Stimulated activated naive CD4-positive, alpha-beta T cell treated with Interleukin-2 at 50 U/mL for 16 hours (primary cell): ENCODE measurements at regions not wholly inside any gene's neighbourhood (a gene's known extent, or its start where the extent isn't known, plus 50 kb on each side); places are given as distances from the start of the nearest gene placed in this dataset.

Experiments used
- DNase-seq: peaks from one replicate; lab custom pipeline; 2025; lab: John Stamatoyannopoulos, UW

DNA sequence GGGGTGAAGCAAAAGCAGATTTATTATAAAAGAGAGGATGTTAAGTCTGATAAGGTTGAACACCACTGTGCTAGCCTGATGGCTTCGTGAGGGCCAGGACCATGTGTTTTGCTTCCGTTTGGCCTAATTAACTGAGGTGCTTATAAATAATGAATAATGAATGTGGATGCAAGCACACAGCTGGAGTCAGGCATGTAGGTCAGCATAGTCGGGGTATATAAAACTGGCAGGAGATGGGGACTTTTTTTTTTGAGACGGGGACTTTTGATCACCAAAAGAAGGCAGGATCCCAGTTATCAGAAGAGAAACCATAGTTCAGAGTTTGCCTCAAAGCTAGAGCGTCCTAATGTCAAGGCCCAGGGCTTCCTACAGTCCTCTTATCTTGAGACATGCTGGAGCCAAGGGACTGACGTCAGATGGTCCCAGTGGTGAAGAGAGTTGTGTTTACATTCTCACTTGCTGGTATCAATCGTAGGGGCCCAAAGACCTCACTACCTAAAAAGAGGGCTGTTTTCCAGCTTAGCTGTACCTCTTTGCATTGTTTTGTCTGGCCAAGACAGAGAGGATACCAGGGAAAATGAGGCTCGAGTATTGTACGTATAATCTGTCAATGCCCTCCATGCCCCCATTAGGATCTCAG, 50.4 kb downstream of the RTL9 start:
- DNase-seq = no peak

DNA sequence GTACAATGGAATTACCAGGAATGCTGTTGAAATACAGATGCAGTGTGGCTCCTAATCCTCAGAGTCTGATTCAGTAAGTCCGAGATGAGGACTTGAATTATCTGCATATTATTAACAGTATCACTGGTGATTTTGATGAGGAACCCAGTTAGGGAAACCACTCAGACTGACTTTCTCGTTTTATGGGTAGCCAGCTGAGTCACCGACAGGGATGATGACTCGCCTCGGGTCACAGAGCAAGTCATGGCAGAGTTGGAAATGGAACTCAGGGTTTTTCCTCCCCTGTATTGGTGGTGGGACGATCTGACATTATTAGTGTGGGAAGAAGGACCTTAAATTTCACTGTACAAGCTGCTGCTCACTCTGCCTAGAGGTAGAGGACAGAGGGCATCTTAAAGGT, 51.3 kb downstream of the RTL9 start:
- DNase-seq = no peak

DNA sequence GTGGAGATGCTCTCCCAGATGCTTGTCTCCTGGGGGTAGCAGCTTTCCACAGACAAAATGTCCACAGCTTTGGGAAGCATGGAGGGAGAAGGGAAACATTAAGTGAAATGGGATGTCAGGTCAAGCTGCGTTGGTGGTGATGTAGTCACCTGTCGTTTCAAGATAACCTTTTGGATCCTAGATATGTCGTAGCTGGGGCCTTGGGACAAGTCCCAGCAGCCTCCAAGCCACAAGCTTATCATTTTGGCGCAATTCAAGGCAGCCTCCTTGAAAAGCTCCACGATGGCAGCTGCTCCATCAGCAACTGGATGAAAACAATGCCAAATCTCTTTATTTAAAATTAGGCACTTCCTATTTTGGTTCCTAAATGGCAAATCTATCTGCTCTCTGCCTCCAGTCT, 52.0 kb downstream of the RTL9 start:
- DNase-seq = no peak

DNA sequence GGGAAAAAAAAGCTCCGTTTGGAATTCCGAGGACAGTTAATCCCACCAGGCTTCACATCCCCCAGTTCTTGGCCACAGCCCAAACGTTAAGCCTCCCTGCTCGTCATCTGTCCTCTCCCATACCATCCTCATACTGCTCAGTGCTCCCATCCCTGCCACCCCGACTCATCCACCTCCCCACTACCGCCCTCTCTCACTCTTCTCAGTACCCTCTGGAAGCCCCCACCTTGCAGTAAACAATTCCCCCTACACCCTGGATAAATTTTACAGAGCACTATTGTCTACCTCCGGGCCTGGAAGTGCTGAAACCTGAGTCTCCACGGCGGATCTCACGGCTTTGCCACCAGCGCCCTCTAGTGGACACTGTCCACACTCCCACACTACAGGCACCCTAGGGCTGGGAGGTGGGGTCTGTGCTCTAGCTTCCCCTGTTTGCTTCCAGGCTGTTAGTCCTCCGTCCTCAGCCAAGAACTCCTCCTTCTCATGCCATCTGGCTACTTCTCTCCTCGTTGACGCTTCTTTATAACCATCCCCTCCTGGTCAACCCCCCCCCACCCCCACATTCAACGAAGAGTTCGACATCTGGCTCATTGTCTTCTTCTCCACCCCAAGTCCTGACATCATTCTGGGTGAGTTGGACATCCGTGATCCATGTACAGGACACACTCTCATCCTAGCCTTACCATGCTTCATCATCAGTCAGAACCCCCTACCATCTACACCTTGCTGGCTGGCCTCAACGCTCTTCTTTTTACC, 54.5 kb downstream of the RTL9 start:
- DNase-seq = peak; percentile 38

DNA sequence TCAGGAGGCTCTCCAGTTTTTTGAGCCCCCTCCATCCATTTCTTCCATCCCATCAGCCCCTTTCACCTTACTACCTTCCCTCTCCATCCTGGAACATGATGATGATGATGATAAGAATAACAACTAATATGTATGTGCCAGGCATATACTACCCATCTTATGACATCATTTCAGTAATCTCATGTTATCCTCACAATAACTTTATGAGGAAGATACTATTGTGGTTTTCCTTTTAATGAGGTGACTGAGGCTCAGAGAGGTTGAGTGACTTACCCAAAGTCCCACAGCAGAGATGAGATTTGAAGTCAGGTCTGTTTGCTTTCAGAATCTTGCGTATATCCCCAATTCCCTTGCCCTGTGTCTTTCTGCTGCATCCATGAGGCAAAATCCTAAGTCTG, 55.1 kb downstream of the RTL9 start:
- no peak for DNase-seq

DNA sequence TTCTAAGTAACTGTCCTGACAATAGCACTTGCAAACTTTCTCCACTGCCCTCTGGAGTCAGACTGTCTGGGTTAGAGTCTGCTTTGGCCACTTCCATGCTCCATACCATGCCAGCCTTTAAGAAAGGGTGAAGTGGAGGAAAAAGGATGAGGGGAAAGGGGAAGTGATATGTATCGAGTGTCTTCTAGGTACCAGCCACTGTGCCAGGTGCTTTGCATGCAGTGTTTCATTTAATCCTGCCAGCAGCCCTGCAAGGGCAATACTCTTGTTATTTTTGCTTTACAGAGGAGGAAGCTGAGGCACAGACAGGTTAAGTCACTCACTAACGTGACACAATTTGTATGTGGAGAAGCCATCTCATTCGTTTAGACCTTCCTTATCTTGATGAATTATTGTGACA, 55.6 kb downstream of the RTL9 start:
- DNase-seq = no peak

DNA sequence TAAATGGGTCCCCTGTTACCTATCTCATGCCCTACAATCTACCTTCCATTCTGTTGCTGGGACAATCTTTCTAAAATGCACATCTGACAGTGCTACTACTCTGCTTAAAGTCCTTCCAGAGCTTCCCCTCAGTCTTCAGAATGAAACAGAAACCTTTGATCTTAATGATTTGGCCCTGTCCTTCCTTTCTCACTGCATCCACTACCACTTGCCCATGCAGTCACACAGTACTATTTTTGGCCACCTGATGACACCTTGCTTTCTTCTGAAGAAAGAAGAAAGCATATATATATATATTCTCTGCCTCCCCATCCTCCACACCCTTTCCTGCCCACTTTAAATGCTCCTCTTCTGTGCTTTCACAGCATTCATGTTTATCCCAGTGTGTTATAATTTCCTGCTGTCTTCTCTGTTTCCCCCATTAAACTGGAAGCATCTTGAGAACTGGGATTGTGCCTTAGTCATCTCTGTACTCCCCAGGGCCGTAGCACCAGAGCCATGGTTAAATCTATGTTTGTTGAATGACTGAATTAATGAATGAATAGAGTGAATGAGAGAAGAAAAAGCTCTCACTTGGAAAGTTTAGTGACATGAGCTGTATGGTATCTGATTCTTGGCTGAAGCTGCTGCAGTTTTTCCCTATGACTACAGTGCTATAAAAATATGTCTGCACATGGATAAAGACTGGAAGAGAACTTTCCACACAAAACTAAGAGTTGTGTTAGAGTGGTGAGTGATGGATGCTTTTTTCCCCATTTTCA, 56.2 kb downstream of the RTL9 start:
- DNase-seq = no peak

DNA sequence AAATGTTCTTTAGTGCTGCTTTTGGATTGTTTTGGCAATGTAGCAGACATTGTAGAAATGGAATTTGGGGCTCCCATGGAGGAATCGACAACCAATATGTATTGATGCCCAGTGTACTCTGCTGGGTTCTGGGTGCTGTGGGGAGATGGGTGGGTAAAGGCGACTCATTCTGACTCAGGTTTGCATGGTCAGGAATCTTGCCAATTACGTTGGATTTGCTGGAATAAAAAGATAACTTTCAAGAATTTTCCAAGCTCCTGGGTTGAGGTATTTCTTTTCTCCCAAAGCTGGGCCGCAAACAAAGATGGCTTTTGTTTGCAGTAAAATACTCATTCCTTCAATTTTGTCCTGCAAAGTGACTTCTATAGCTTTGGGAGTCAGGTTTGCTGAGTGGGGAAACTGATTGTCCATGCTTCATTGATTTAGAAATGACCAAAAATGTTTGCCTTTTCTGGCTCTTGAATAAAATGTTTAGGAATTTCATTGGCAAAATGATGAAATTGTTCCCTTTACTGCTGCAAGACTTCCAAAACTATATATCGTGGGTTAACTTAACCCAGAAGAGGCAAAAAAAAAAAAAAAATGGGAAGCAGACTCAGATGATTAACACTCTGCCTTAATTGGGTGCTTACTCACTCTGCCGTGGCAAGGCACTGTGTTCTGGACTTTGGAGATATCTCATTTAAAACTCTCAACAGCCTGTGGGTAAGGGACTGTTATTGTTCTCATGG, 57.0 kb downstream of the RTL9 start:
- DNase-seq = no peak

DNA sequence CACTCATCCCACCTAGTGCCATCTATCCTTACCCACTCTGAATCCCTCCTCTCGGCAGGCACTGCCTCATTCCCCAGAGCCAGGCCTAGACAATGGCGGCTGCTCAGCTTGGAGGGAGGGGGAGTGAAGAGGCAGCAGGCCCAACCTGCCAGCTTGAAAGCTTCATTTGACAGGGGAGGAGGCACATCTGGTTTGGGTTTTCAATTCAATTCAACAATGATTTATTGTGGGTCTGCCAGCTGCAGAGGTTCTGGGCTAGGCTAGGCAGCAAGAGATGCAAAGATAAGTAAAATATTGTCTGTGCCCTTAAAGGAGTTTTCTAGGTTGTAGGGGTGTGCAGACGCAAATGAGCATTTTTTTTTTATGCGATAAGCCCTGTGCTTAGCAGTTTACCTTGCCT, 58.5 kb downstream of the RTL9 start:
- DNase-seq = no peak

DNA sequence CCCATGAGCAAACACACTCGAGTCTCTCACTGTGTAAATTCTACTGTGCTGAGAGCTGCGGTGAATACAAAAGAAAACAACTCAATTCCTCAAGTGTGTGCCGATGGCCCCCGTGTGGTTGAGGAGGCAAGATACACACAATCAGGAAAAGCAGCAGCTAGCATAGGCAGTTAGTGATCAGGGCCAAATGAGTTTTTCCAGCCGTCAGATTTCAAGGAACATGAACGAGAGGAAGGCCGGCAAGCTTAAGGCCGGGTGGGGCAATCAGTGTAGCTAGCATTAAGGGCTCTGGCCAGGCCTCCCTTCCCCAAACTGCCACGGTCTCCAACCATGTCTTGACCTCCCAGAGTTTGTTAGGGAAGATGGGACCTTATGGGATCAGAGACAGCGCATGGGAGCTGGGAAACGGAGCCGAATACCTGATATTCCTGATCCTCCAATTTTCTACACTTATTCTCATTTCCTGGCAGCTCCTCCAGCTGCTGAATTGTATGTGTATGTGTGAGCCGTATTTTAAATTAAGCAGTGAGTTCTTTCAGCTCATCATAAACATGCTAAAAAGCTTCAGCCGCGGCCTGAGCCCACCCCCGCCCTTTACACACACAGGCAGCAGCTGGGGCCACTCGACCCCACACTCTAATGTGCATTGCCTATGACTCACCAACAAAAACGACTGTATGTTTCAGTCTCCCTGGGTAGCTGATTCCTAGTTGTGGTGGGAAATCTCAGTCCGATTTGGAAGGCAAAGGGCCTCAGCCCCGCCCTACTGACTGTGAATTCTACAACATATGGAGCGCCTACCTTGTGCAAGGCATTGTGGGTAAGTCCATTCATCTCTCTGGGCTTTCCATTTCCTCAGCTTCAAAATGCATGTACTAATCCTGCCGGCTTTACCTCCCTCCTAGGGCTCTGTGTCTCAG, 59.9 kb downstream of the RTL9 start:
- DNase-seq = no peak

DNA sequence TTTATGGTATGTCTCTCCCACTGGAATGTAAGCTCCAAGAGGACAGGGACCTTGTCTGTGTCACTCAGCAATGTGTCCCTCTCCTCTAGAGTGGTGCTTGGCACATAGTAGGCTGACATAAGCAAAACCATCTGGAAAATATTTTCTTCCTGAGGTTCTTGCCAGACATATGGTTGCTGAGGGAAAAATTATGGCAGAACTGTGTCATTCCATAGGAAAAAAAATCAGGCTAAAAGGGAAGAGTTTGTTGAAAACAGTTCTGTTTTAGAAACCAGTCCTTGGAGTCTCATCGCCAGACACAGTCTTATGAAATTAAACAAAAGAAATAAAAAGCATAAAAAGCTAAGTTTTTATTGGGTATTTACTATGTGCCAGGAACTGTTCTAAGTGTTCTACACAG, 60.9 kb downstream of the RTL9 start:
- DNase-seq = no peak

DNA sequence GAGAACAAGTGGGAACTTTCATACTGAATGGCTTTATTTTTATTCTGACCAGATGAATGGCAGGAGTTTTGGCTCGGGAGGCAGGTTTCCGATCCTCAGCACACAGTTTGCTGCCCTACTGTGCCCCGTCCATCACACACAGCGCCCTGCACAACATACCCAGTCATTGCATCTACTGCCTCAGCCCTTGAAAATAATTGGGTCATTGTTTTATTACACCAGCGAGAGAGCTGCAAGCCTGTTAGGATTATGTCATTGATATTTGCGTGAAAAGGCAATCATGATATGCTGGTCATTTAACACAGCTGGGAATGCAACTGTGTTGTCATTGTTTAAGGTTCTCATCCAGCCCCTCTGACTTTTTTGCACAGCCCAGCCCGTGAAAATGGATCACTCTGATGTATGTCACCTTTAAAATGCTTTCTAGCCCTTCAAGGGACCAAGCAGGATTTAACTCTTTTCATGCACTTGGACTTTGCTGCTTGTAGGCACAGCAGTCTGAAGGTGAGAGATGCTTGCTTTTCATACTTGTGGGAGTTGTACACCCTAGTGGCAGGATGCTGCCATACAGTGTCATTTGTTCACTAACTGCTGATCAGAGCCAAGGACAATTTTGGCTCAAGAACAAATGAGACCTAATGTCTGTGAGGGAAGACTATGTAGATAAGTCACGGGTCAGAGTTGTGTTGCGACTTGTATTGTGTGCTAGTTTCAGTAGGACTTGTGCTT, 62.3 kb downstream of the RTL9 start:
- no peak for DNase-seq

DNA sequence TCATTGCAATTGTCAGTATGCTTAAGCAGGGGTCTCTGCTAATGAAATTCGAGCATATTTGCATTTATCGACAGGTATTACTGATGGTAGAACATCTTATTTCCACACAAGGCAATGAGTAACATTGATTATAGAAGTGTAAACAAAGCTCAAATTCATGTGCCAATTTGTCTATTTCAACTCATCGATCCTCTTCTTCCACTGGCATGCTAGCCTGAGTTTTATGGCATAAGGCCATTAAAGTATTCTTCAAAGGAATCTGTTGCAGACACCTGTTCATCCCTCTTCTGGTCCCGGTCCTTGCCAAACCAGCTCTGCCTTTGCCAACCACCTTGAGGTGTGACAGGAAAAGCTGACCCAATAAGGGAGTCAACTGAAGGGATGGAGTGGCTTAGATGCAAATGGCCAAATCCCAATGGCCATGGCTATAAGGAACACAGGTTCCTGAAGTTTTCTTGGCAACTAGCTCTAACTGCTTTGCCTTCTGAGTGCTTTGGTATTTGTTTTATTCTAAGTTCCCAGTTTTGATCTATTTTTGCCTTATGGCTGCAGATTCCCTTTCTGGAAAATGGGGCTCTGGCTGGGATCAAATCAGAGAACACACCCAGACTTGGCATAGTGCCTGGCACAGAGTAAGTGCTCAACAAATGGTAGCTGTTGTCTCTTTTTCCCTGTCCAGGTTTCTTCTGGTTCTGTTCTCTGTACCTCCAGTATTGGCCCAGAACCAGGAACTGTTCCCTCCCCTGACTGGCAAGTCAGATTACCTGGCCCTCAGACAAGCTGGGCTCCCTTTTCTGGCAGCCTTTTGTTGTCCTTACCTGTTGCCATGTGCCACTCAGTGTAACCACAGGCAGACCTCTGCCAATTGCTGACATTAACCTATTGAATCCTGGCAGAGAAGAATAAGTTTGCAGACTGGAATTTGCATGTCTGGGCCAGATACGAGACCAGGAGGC, 63.1 kb downstream of the RTL9 start:
- no peak for DNase-seq

DNA sequence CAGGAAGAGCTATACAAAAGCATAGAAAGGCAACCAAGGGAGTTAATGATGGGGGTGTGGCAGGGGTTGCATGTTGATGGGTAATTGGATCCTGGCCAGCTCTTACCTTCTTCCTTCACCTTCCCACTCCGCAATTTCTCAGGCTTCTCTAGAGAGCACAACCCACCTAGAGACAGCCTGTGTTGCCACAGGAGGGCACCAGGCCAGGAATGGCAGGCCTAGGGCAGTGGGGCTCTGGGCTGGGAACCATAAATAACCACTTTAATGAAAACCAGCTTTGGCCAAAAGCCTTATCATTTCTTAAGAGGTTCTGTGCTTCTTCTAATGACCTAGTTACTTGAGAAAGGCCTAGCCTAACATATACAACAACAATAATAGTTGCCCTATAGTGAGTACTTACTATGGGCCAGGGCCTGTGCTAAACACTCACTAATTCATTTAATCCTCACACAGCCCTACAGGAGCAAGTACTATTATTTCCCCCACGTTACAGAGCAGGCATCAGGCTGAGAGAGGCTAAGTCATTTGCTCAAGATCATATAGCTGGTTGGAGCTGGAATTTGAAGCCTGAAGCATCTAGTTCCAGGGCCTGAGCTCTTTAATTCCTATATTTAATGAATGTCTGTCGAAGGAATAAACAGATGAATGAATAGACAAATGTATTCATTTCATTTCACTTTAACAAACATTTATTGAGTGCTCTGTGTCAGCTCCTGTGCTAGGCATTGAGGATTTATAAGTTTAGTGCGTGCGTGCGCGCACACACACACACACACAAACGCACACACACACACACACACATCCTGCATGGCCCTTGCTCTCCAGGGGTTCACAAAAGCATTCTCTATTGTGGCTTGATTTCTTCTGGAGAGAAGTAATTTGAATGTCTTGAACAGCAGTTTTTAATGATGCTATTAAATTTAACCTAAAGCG, 66.8 kb downstream of the RTL9 start:
- no peak for DNase-seq

DNA sequence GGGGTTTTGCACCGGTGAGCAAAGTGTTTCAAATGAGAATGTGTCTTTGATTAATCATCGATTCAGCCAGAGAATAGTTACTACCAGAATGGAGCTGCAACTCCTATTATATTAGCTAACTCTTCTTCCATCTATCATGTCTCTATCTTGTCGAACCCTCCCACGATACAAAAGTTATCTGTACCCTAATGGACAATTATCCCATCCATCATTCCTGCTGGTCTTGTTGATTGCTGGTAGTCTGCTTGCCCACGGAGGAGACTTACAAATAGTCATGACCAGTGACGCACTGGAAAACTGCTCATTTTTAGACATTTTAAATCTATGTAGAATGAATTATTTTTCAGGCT, 67.5 kb downstream of the RTL9 start:
- no peak for DNase-seq

DNA sequence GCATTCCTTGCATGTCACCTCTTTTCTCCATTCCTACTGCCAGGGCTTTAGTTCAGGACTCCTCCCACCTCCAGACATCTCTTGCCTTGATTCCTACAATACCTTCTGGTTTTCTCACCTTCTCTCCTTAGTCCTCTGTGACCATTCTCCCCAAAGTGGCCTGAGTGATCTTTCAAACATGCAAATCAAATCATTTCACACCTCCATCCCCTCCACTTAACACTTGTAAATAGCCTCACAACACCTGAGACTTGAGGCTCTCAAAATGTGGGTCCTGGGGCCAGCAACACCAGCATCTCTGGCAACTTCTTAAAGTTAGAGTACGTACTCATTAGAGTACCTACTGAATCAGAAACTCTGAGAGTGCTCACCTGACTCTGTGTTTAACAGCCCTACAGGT, 68.4 kb downstream of the RTL9 start:
- DNase-seq = no peak

DNA sequence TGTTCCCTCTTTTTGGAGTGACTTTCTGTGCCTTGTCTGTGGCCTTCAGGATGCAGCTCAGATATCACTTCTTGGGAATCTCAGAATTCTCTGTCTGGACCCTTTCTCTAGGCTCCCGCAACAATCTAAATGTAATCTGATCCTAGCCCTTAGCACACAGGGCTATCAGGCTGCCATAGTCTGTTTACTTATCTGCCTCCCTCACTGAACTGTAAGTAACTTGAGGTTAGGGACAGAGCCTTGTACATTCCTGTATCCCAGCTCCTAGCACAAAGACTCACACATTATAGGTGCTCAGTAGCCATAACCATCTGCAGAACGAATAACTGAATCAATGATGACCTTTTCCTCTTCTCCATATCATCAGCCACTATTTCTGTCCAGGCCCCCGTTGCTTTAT, 69.5 kb downstream of the RTL9 start:
- DNase-seq = no peak

DNA sequence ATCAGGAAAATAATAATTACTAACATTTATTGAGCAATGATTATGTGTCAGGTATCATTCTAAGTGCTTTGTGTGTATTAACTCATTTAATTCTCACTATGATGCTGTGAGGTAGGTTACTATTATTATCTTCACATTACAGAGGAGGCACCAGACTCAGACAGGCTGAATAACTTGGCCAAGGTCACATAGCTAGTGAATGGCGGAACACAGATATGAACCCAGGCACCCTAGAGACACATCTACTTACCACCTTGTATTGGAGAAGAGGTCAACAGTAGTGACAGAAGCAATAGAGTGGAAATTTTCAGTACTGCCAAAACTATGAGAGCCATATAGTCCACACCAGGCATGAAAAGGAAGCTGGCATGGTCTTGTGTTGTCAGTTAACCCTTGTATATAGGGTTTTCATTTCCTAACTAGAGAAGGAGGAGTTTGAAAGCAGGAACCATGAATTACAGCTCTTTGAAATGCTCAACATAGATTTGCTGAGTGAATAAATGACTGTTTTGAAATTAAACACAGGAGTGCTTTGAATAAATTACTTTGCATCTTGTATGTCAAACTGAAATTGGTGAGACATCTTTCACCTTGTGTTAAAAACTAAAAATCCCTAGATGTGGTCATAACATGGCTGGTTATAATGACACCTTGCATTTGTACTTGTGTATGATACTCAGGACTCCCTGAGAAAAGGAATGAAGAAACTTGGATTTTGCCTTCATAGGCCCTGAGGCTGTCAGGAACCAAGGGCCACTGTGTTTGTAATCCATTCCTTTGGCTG, 71.8 kb downstream of the RTL9 start:
- DNase-seq = no peak
